OCI-LY3 (cell line): ENCODE measurements at regions not wholly inside any gene's neighbourhood (a gene's known extent, or its start where the extent isn't known, plus 50 kb on each side); places are given as distances from the start of the nearest gene placed in this dataset.

Experiments used
- CTCF ChIP-seq: fragments of 200-600, 300-600 bp; sonication (generic); IDR thresholded peaks from 2 replicates; pipeline ENCODE4 v1.5.1; 2014; ENCODE audit warnings: antibody characterized with exemption, low read length, low read depth
- EZH2phosphoT487 ChIP-seq: fragments of 200-600 bp; shearing (Covaris generic); IDR thresholded peaks from 2 replicates; pipeline ENCODE4 v1.6.1; 2018; ENCODE audit warnings: antibody characterized with exemption, mixed run types, low read depth

GRCh38 chr13:106702505-106702904 lies 134.6 kb upstream of the ARGLU1 start:
- no peak for TF ChIP-seq CTCF
- TF ChIP-seq EZH2phosphoT487 = no peak
